HG03135 (cell line): ENCODE measurements at regions not wholly inside any gene's neighbourhood (a gene's known extent, or its start where the extent isn't known, plus 50 kb on each side); places are given as distances from the start of the nearest gene placed in this dataset.

Experiments
- ATAC-seq: cut with Tn5 transposase; IDR thresholded peaks from one replicate; pipeline ENCODE4 v1.9.1; 2021; ENCODE audit warnings: mild to moderate bottlenecking, moderate library complexity; ENCODE audit not compliant: unreplicated experiment

DNA sequence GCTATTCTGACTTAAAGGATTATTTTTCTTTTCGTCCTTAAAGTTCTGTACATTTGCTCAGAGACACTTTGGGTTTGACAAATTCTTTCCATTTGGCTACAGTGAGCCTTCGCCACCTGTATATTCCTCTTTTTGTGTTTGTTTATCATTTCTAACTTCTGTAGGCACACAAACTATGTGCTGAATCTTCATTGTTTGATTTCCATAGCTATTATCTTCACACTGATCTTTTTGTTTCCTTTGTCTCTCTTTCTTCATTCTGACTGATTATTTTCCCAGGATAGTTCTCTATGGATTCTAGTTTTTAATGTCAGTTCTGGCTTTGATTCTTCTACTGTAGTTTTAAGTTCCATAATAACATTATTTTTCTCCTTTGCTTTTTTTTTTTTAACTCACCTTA is 350.2 kb downstream of the ZNF521 start:
- no peak for ATAC-seq

DNA sequence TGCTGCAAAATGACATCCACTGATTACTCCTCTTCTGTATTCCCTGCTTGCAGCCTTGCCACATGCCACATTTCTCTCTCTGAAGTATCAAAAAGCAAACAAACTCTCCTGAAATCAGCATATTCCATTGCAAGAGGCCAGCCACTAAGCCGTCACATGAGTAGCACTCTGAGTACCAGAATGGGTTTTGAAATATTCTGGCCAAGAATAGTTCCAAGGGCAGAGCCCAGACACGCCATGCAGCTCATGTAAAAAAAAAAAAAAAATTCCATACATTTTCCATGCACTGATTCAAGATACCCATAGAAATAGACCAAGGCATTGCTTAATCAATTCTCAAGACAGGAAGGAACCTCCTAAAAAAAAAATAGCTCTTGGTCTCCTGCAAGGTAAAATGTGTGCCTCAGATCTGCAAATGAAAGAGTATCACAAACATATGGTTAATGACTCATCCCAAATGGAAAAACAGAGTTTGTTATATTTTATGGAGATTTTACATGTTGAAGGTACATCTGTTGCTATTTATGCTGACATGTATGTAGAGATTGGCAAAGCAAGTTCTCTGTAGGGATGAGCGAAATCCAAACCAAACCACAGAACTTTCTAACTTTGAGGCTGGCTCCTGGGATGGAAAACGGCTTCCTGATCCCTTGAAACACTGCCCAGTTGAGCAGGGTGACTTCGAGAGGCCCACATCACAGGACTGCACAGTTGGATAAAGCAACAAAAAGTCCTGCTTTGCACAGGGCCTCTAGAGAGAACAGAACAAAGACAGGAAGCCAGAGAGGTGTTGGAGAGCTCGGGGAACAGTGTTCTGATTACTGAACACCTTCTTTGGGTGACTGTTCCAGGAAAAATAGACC is 346.2 kb downstream of the ZNF521 start:
- ATAC-seq, result no peak

GRCh38 chr18:25010623-25011374 is 341.2 kb downstream of the ZNF521 start:
- no peak for ATAC-seq
